ENCODE measurements at regions not wholly inside any gene's neighbourhood (a gene's known extent, or its start where the extent isn't known, plus 50 kb on each side); places are given as distances from the start of the nearest gene placed in this dataset.

GRCh38 chr6:6843777-6844176 lies 255.3 kb downstream of the LY86 start:
- DNase-seq = no peak

GRCh38 chr6:6844530-6844929 lies 256.0 kb downstream of the LY86 start:
- no peak for DNase-seq

GRCh38 chr6:6845603-6846002 lies 257.1 kb downstream of the LY86 start:
- DNase-seq = no peak

GRCh38 chr6:6847591-6847990 lies 259.1 kb downstream of the LY86 start:
- no peak for DNase-seq

- no peak for DNase-seq
These were observed 256.5 kb upstream of the RREB1 start for GRCh38 chr6:6851059-6851948.

- no peak for DNase-seq
These were observed 255.9 kb upstream of the RREB1 start for GRCh38 chr6:6851949-6852261.

GRCh38 chr6:6856538-6857523 lies 250.9 kb upstream of the RREB1 start:
- DNase-seq = no peak

- DNase-seq = no peak
These were observed 250.2 kb upstream of the RREB1 start for GRCh38 chr6:6857528-6857927.

- no peak for DNase-seq
These were observed 249.2 kb upstream of the RREB1 start for GRCh38 chr6:6858533-6858982.

GRCh38 chr6:6859105-6859504 lies 248.7 kb upstream of the RREB1 start:
- no peak for DNase-seq

- DNase-seq = no peak
These were observed 248.0 kb upstream of the RREB1 start for GRCh38 chr6:6859722-6860121.

- no peak for DNase-seq
These were observed 246.9 kb upstream of the RREB1 start for GRCh38 chr6:6860863-6861262.

- DNase-seq = no peak
These were observed 246.3 kb upstream of the RREB1 start for GRCh38 chr6:6861351-6861894.

GRCh38 chr6:6861995-6862394 lies 245.8 kb upstream of the RREB1 start:
- DNase-seq = no peak

- no peak for DNase-seq
These were observed 243.7 kb upstream of the RREB1 start for GRCh38 chr6:6863970-6864639.

- DNase-seq = no peak
These were observed 242.2 kb upstream of the RREB1 start for GRCh38 chr6:6865611-6866010.

GRCh38 chr6:6866656-6867403 lies 240.9 kb upstream of the RREB1 start:
- DNase-seq = no peak

GRCh38 chr6:6867404-6867799 lies 240.4 kb upstream of the RREB1 start:
- DNase-seq = no peak

- DNase-seq = no peak
These were observed 238.7 kb upstream of the RREB1 start for GRCh38 chr6:6869094-6869493.

GRCh38 chr6:6870921-6871320 lies 236.8 kb upstream of the RREB1 start:
- peak; percentile 40 for DNase-seq

GRCh38 chr6:6872459-6873344 lies 235.1 kb upstream of the RREB1 start:
- no peak for DNase-seq
